SK-N-SH (cell line): ENCODE measurements at regions not wholly inside any gene's neighbourhood (a gene's known extent, or its start where the extent isn't known, plus 50 kb on each side); places are given as distances from the start of the nearest gene placed in this dataset.

Experiments used
- CTCF ChIA-PET: fragments of 300-600, 350-600 bp; formaldehyde crosslinking; extraction: SDS; loops from one replicate; lab custom pipeline; 2021; lab: Yijun Ruan, JAX
- POLR2A ChIA-PET: fragments of 350-600 bp; sonication (Branson Sonifier 250); formaldehyde crosslinking; extraction: SDS; loops from one replicate; lab custom pipeline; 2020; ENCODE audit warnings: antibody characterized with exemption, inconsistent platforms; lab: Yijun Ruan, JAX
- DNase-seq: peaks from one replicate; pipeline ENCODE4 v3.0.0; 2012
- H2AFZ ChIP-seq: fragments of 200-600 bp; sonication (generic); 2 replicates; pipeline ENCODE4 v1.8.1; 2016; ENCODE audit warnings: antibody characterized with exemption, mild to moderate bottlenecking, low read depth
- H3F3A ChIP-seq: fragments of 200-600 bp; sonication (generic); replicated peaks from 2 replicates; pipeline ENCODE3; 2016; ENCODE audit warnings: antibody characterized with exemption, mild to moderate bottlenecking; ENCODE audit not compliant: insufficient read depth
- H3K27ac ChIP-seq, 2 experiments: fragments of 200-500 bp in 1 of 2; fragments of 200-600 bp in 1 of 2; sonication (Bioruptor generic) in 1 of 2; sonication (generic), shearing (Covaris generic) in 1 of 2; 2 replicates each; pipeline versions ENCODE4 v1.5.1 to v1.6.1; 2014 to 2016; ENCODE audit warnings: low read depth in 2 of 2, inconsistent platforms in 1 of 2, low read length in 1 of 2, mild to moderate bottlenecking in 1 of 2, mixed read lengths in 1 of 2
- H3K27me3 ChIP-seq: fragments of 200-600 bp; sonication (generic), shearing (Covaris generic); 2 replicates; pipeline ENCODE4 v1.6.1; 2016; ENCODE audit warnings: mixed run types; ENCODE audit not compliant: insufficient read depth
- H3K36me3 ChIP-seq, 2 experiments: fragments of 200-500 bp in 1 of 2; fragments of 200-600 bp in 1 of 2; sonication (Bioruptor generic) in 1 of 2; sonication (generic) in 1 of 2; replicated peaks in 1 of 2; 2 replicates each; pipeline versions ENCODE3 to v1.5.1; 2014 to 2016; ENCODE audit warnings: low read length in 1 of 2, mild to moderate bottlenecking in 1 of 2; ENCODE audit not compliant: insufficient read depth in 2 of 2, control insufficient read depth in 1 of 2
- H3K4me1 ChIP-seq, 2 experiments: fragments of 200-500 bp in 1 of 2; fragments of 200-600 bp in 1 of 2; sonication (Bioruptor generic) in 1 of 2; sonication (generic), shearing (Covaris generic) in 1 of 2; 2 replicates each; pipeline versions ENCODE4 v1.5.1 to v1.6.1; 2014 to 2016; ENCODE audit warnings: low read depth in 1 of 2, low read length in 1 of 2, mixed run types in 1 of 2; ENCODE audit not compliant: insufficient read depth in 2 of 2, control insufficient read depth in 1 of 2
- H3K4me2 ChIP-seq: fragments of 200-600 bp; sonication (generic), shearing (Covaris generic); 2 replicates; pipeline ENCODE4 v1.6.1; 2017; ENCODE audit warnings: mixed run types
- H3K4me3 ChIP-seq, 2 experiments: fragments of 200-500 bp in 1 of 2; fragments of 200-600 bp in 1 of 2; sonication (Bioruptor generic) in 1 of 2; sonication (generic), shearing (Covaris generic) in 1 of 2; 2 replicates each; pipeline versions ENCODE4 v1.5.1 to v1.8.1; 2014 to 2016; ENCODE audit warnings: low read depth in 2 of 2, inconsistent platforms in 1 of 2, low read length in 1 of 2, mild to moderate bottlenecking in 1 of 2, mixed read lengths in 1 of 2, moderate library complexity in 1 of 2
- H3K79me2 ChIP-seq: fragments of 200-600 bp; sonication (generic); 2 replicates; pipeline ENCODE4 v1.8.1; 2017; ENCODE audit warnings: mild to moderate bottlenecking; ENCODE audit not compliant: insufficient read depth
- H3K9ac ChIP-seq: fragments of 200-600 bp; sonication (generic); 2 replicates; pipeline ENCODE4 v1.6.1; 2017; ENCODE audit warnings: mixed run types
- H3K9me2 ChIP-seq: fragments of 200-600 bp; sonication (generic); 2 replicates; pipeline ENCODE4 v1.6.1; 2017; ENCODE audit warnings: mixed run types
- H3K9me3 ChIP-seq: fragments of 200-600 bp; sonication (generic); 2 replicates; pipeline ENCODE4 v1.6.1; 2017; ENCODE audit warnings: mixed run types, mild to moderate bottlenecking, moderate library complexity
- H4K20me1 ChIP-seq: fragments of 200-600 bp; sonication (generic); 2 replicates; pipeline ENCODE4 v1.6.1; 2017; ENCODE audit warnings: mild to moderate bottlenecking, mixed run types; ENCODE audit not compliant: insufficient read depth
- EZH2phosphoT487 ChIP-seq: fragments of 200-600 bp; sonication (generic); IDR thresholded peaks from 2 replicates; pipeline ENCODE4 v1.6.1; 2017; ENCODE audit warnings: low read depth, mixed run types, mild to moderate bottlenecking, antibody characterized with exemption, moderate library complexity, borderline replicate concordance
- FOXM1 ChIP-seq: IDR thresholded peaks from 2 replicates; pipeline ENCODE4 v1.4.0; 2012; ENCODE audit warnings: low read depth, mild to moderate bottlenecking
- GABPA ChIP-seq: IDR thresholded peaks from 2 replicates; pipeline ENCODE4 v1.4.0; 2012; ENCODE audit warnings: low read depth, mild to moderate bottlenecking
- GATA2 ChIP-seq: sonication (generic); formaldehyde crosslinking; IDR thresholded peaks from 2 replicates; pipeline ENCODE4 v1.5.0; 2020; ENCODE audit warnings: mild to moderate bottlenecking, missing genetic modification reagents
- MEF2A ChIP-seq: IDR thresholded peaks from 2 replicates; pipeline ENCODE4 v1.4.0; 2012; ENCODE audit warnings: low read depth, borderline replicate concordance
- MXI1 ChIP-seq: IDR thresholded peaks from 2 replicates; pipeline ENCODE4 v1.6.1; 2012; ENCODE audit warnings: mild to moderate bottlenecking, low read depth, low read length, improper control_type of control experiment
- NFIC ChIP-seq: IDR thresholded peaks from 2 replicates; pipeline ENCODE4 v1.4.0; 2012; ENCODE audit warnings: borderline replicate concordance
- POLR2AphosphoS5 ChIP-seq: IDR thresholded peaks from 2 replicates; pipeline ENCODE4 v1.6.1; 2012; ENCODE audit warnings: low read depth, low read length
- RAD21 ChIP-seq: IDR thresholded peaks from 2 replicates; pipeline ENCODE4 v1.6.1; 2012; ENCODE audit warnings: mild to moderate bottlenecking, low read length
- SIN3A ChIP-seq: IDR thresholded peaks from 2 replicates; pipeline ENCODE4 v1.6.1; 2012; ENCODE audit warnings: low read depth, mild to moderate bottlenecking, low read length, moderate library complexity, borderline replicate concordance
- TAF1 ChIP-seq: IDR thresholded peaks from 2 replicates; pipeline ENCODE4 v1.6.1; 2012; ENCODE audit warnings: low read depth, mild to moderate bottlenecking, low read length, moderate library complexity, borderline replicate concordance
- TEAD4 ChIP-seq: IDR thresholded peaks from 2 replicates; pipeline ENCODE4 v1.4.0; 2012; ENCODE audit warnings: mild to moderate bottlenecking, borderline replicate concordance; ENCODE audit not compliant: insufficient read depth
- WGBS: methylation state at CpG from one replicate; pipeline ENCODE4 v1.1.6; 2017; ENCODE audit warnings: low lambda C conversion rate; 5-methylcytosine and 5-hydroxymethylcytosine counted together
- TF ChIP-seq, protein P1 (sequence below): IDR thresholded peaks from 2 replicates; pipeline ENCODE4 v1.4.0; 2012; ENCODE audit warnings: low read depth, borderline replicate concordance
- TF ChIP-seq, protein P2 (sequence below): fragments of 200-600 bp; sonication (generic); IDR thresholded peaks from 2 replicates; pipeline ENCODE4 v1.6.1; 2017; ENCODE audit warnings: antibody characterized with exemption, mild to moderate bottlenecking, moderate library complexity

DNA sequence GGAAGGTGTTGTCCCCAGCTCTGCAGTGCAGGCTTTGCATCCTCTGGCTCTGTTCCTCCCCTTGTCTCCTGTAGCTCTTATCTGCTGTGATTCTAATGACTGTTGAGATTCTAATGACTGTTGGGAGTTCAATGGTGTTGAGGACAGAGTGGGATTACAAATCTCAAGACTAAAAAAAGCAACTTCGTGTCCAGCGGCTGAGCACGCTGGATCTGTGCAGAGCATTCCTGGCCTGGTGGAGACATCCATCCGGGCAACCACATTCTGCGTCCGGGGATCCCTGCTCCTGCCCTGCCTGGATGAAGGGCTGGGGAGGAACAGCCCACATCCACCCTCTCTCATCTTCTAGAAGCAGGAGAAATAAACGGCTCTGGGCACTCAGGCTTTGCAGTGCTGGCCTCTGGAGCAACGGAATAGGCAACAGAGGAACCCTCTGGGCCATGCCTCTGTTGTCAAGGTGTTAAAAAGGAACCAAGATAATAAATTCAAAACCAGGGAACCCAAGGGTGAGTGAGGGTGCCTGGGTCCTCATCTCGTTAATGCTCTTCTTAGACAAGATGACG is 106.7 kb upstream of the ASB18 start:
- H3K79me2 ChIP-seq: no peaks in the 10 kb centered on the region
- WGBS: 47% methylated on average over 10 of the region's 10 CpGs
- H3K4me2 ChIP-seq: no peak overlapping the region
- no peak overlapping the region for H2AFZ ChIP-seq
- POLR2A ChIA-PET: no interaction called here
- H3K9me2 ChIP-seq: no peaks in the 10 kb centered on the region
- H3K27me3 ChIP-seq: no peaks in the 10 kb centered on the region
- H3K36me3 ChIP-seq: no peaks in the 10 kb centered on the region
- DNase-seq: no peak
- H3K4me3 ChIP-seq: no peak overlapping the region
- CTCF ChIA-PET: no interaction called here
- H3K27ac ChIP-seq: no peak overlapping the region
- peaks cover 0 to 3% of the 10 kb centered on the region in 2 experiments; a peak in 1 of 4 replicates for H3K4me1 ChIP-seq
- no peaks in the 10 kb centered on the region for H3F3A ChIP-seq
- no peak overlapping the region for H3K9ac ChIP-seq
- no peak for TF ChIP-seq FOXM1
- no peak for TF ChIP-seq SIN3A
- no peak for TF ChIP-seq TEAD4
- TF ChIP-seq MEF2A: no peak
- no peak for TF ChIP-seq EZH2phosphoT487
- no peak for TF ChIP-seq MXI1
- TF ChIP-seq GABPA: no peak
- TF ChIP-seq RAD21: no peak
- TF ChIP-seq, protein P1, sequence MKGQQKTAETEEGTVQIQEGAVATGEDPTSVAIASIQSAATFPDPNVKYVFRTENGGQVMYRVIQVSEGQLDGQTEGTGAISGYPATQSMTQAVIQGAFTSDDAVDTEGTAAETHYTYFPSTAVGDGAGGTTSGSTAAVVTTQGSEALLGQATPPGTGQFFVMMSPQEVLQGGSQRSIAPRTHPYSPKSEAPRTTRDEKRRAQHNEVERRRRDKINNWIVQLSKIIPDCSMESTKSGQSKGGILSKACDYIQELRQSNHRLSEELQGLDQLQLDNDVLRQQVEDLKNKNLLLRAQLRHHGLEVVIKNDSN: no peak
- TF ChIP-seq GATA2 (CRISPR knock-in tag): no peak
- no peaks in the 10 kb centered on the region for H3K9me3 ChIP-seq
- no peaks in the 10 kb centered on the region for H4K20me1 ChIP-seq

DNA sequence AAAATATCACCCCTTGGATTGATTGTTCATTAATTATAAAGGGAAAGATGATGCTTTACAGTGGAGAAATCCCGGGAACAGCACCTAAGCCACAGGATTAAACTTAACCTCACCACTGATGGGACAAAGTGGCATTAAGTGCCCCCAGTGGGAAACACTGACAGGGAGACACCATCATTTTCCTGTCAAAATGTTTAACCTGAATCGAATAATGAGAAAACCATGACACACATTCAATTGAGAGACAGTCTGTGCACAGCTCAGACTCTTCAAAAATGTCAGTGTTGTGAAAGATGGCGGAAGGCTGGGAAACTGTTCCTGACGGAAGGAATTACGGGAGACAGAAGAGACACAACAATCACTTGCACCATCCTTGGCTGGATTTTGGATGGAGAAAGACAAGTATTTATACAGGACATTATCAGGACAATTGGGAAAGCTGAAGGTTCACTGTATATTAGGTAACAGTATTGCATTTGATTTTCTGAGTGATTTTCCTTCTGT is 111.8 kb upstream of the ASB18 start:
- no peaks in the 10 kb centered on the region for H3K4me1 ChIP-seq
- DNase-seq: no peak
- no peaks in the 10 kb centered on the region for H4K20me1 ChIP-seq
- H3K27me3 ChIP-seq: no peaks in the 10 kb centered on the region
- ChIA-PET CTCF (no interaction called here), POLR2A (no interaction called here)
- H3K9me3 ChIP-seq: no peaks in the 10 kb centered on the region
- no peak overlapping the region for H3K9ac ChIP-seq
- no peaks in the 10 kb centered on the region for H3K9me2 ChIP-seq
- no peaks in the 10 kb centered on the region for H3K79me2 ChIP-seq
- TF ChIP-seq, protein P2, sequence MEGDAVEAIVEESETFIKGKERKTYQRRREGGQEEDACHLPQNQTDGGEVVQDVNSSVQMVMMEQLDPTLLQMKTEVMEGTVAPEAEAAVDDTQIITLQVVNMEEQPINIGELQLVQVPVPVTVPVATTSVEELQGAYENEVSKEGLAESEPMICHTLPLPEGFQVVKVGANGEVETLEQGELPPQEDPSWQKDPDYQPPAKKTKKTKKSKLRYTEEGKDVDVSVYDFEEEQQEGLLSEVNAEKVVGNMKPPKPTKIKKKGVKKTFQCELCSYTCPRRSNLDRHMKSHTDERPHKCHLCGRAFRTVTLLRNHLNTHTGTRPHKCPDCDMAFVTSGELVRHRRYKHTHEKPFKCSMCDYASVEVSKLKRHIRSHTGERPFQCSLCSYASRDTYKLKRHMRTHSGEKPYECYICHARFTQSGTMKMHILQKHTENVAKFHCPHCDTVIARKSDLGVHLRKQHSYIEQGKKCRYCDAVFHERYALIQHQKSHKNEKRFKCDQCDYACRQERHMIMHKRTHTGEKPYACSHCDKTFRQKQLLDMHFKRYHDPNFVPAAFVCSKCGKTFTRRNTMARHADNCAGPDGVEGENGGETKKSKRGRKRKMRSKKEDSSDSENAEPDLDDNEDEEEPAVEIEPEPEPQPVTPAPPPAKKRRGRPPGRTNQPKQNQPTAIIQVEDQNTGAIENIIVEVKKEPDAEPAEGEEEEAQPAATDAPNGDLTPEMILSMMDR: no peak
- TF ChIP-seq TAF1 (no peak), MXI1 (no peak), NFIC (no peak), POLR2AphosphoS5 (no peak)
- H3K4me2 ChIP-seq: no peak overlapping the region
- no peak overlapping the region for H3K27ac ChIP-seq
- H3F3A ChIP-seq: no peaks in the 10 kb centered on the region
- no peaks in the 10 kb centered on the region for H3K36me3 ChIP-seq
- H3K4me3 ChIP-seq: no peak overlapping the region
- H2AFZ ChIP-seq: no peak overlapping the region
- WGBS: 62% methylated on average over 5 of the region's 5 CpGs
